Hippocampal formation (tissue), 2 donors: ENCODE measurements at regions not wholly inside any gene's neighbourhood (a gene's known extent, or its start where the extent isn't known, plus 50 kb on each side); places are given as distances from the start of the nearest gene placed in this dataset.

ENCODE experiments used
- DNase-seq, 2 donors: peaks; one replicate each; lab custom pipeline; 2025; lab: John Stamatoyannopoulos, UW

- DNase-seq: no peak
Measured at GRCh38 chr1:111556325-111557037, 53.0 kb upstream of the ADORA3 start.

GRCh38 chr1:111559736-111560279 lies 56.4 kb upstream of the ADORA3 start:
- no peak for DNase-seq

DNA sequence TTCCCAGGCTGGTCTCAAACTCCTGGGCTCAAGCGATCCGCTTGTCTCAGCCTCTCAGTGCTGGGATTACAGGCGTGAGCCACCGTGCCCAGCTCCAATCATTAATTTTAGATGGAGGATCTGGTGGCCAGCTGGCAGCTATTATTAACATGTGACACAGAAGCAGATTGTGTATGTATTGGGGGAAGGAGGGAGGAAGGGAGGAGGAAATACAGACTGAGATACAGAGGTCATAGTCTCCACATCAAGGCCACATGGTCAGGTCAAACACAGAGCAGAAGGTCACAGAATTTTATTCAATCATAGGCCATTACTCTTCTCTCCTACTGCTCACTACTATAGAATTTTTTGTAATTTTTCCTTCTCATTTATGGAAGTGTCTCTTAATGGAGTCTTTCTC lies 57.9 kb upstream of the ADORA3 start:
- DNase-seq: no peak

DNA sequence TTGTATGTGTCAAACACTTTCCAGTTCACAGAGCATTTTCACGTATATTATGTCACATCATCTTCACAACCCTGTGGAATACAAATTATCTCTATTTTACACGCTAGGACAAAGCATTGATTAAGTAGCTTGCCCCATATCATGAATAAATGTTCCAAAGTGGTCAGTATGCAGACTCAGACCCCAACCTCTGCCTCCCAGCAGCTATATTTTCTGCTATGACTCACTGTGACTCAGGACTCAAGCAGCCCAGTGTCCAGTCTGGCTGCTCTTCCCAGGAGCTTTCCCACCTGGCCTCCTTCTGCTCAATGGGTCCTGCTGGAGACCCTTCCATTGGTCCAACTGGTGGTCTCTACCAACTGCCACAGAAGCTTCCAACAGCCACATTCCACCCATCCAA lies 56.0 kb upstream of the RAP1A start:
- no peak for DNase-seq

DNA sequence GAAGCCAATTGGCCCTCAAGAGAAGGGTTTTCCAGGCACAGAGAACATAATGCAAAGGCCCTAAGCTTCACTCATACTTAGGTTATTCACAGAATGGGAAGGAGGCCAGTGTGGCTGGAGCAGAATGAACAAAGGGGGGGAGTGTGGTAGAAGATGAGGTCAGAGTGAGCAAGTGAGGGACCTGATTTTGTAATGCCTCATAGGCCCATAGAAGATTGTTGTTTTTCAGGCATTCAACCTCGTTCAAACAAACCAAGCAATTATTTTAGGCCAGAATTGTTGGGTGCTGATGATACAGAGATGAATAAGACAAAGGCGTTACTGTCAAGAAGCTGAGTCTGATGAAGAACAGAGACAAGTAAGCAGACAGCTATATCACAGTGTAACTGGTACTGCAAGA lies 54.5 kb upstream of the RAP1A start:
- DNase-seq: peak; percentile 57 to 75

GRCh38 chr1:111565968-111566367 lies 53.6 kb upstream of the RAP1A start:
- no peak for DNase-seq

GRCh38 chr1:111568160-111568647 lies 51.4 kb upstream of the RAP1A start:
- DNase-seq: no peak
